B cell (primary cell): ENCODE measurements at regions not wholly inside any gene's neighbourhood (a gene's known extent, or its start where the extent isn't known, plus 50 kb on each side); places are given as distances from the start of the nearest gene placed in this dataset.

Experiments
- EZH2 ChIP-seq: IDR thresholded peaks from 2 replicates; pipeline ENCODE4 v1.6.1; 2012; ENCODE audit warnings: borderline replicate concordance, low read depth, mild to moderate bottlenecking, moderate library complexity, low read length; ENCODE audit not compliant: insufficient read depth, poor library complexity, severe bottlenecking
- TF ChIP-seq, protein P1 (sequence below): fragments of 200-600 bp; IDR thresholded peaks from one replicate; pipeline ENCODE4 v1.8.0; 2022; ENCODE audit warnings: antibody characterized with exemption, mild to moderate bottlenecking

DNA sequence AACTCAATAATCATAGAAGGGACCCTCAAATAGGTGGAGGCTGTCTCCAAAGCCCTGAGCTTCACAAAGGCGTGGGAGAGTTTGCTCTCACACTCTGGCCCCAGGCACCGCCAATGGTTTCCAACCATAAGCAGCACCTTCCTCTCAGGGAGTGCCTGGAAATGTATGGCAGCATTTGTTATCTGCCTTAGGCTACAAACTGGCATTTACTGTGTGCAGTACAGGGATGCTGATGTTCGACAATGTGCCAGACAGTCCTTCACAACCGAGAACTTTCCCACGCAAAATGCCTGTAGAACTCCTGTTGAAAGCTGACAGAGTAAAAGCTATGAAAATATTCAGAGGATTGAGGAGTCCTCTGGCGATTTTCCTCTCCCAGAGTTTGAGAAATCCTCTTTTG, 55.7 kb upstream of the CDKN2AIP start:
- TF ChIP-seq, protein P1, sequence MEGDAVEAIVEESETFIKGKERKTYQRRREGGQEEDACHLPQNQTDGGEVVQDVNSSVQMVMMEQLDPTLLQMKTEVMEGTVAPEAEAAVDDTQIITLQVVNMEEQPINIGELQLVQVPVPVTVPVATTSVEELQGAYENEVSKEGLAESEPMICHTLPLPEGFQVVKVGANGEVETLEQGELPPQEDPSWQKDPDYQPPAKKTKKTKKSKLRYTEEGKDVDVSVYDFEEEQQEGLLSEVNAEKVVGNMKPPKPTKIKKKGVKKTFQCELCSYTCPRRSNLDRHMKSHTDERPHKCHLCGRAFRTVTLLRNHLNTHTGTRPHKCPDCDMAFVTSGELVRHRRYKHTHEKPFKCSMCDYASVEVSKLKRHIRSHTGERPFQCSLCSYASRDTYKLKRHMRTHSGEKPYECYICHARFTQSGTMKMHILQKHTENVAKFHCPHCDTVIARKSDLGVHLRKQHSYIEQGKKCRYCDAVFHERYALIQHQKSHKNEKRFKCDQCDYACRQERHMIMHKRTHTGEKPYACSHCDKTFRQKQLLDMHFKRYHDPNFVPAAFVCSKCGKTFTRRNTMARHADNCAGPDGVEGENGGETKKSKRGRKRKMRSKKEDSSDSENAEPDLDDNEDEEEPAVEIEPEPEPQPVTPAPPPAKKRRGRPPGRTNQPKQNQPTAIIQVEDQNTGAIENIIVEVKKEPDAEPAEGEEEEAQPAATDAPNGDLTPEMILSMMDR, result no peak
- no peak for TF ChIP-seq EZH2
